OCI-LY1 (cell line): ENCODE measurements at regions not wholly inside any gene's neighbourhood (a gene's known extent, or its start where the extent isn't known, plus 50 kb on each side); places are given as distances from the start of the nearest gene placed in this dataset.

ENCODE experiments used
- EZH2 ChIP-seq: fragments of 200-600 bp; sonication (generic), shearing (Covaris generic); IDR thresholded peaks from 2 replicates; pipeline ENCODE4 v1.8.0; 2017; ENCODE audit warnings: borderline replicate concordance, mixed run types, mild to moderate bottlenecking, antibody characterized with exemption, low read length, moderate library complexity, mixed read lengths
- TF ChIP-seq, protein P1 (sequence below): fragments of 200-600 bp; sonication (generic), shearing (Covaris generic); IDR thresholded peaks from 2 replicates; pipeline ENCODE4 v1.5.1; 2017; ENCODE audit warnings: mild to moderate bottlenecking, antibody characterized with exemption, low read length, moderate library complexity, mixed read lengths

DNA sequence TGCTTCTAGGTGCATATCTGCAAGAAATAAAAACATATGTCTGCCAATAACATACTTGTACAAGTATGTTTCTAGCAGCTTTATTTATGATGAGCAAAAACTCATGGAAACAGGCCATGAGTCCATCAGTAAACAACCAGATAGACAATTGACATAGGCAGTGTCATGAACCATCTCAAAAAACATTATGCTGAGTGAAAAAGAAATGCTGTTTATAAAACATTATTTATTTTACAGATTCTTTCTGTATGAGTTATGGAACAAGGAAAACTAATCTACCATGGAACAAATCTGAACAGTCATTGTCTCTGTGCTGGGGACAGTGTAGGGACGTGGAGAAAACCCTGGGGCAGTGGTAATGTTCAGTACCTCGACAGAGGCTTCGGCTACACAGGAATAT, 283.9 kb downstream of the UQCRFS1 start:
- TF ChIP-seq, protein P1, sequence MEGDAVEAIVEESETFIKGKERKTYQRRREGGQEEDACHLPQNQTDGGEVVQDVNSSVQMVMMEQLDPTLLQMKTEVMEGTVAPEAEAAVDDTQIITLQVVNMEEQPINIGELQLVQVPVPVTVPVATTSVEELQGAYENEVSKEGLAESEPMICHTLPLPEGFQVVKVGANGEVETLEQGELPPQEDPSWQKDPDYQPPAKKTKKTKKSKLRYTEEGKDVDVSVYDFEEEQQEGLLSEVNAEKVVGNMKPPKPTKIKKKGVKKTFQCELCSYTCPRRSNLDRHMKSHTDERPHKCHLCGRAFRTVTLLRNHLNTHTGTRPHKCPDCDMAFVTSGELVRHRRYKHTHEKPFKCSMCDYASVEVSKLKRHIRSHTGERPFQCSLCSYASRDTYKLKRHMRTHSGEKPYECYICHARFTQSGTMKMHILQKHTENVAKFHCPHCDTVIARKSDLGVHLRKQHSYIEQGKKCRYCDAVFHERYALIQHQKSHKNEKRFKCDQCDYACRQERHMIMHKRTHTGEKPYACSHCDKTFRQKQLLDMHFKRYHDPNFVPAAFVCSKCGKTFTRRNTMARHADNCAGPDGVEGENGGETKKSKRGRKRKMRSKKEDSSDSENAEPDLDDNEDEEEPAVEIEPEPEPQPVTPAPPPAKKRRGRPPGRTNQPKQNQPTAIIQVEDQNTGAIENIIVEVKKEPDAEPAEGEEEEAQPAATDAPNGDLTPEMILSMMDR, result no peak
- TF ChIP-seq EZH2, result no peak
